DND-41 (cell line): ENCODE measurements at regions not wholly inside any gene's neighbourhood (a gene's known extent, or its start where the extent isn't known, plus 50 kb on each side); places are given as distances from the start of the nearest gene placed in this dataset.

Experiments used
- CTCF ChIP-seq: IDR thresholded peaks from 2 replicates; pipeline ENCODE4 v1.5.1; 2012; ENCODE audit warnings: borderline replicate concordance, low read length, moderate library complexity, mild to moderate bottlenecking; ENCODE audit not compliant: poor library complexity, severe bottlenecking; ENCODE audit errors: extremely low read depth
- EZH2 ChIP-seq: IDR thresholded peaks from 3 replicates; pipeline ENCODE4 v1.6.1; 2012; ENCODE audit warnings: borderline replicate concordance, low read depth, mild to moderate bottlenecking, moderate library complexity, low read length, inconsistent platforms; ENCODE audit not compliant: severe bottlenecking

GRCh38 chr10:109089779-109090178 is 833.5 kb downstream of the XPNPEP1 start:
- TF ChIP-seq CTCF (no peak), EZH2 (no peak)
